Spleen (tissue), 7 donors: ENCODE measurements at regions not wholly inside any gene's neighbourhood (a gene's known extent, or its start where the extent isn't known, plus 50 kb on each side); places are given as distances from the start of the nearest gene placed in this dataset.

ENCODE experiments used
- POLR2A ChIP-seq, 3 donors: fragments of 450-650 bp; IDR thresholded peaks; one replicate each; pipeline ENCODE4 v1.5.1; 2017; ENCODE audit warnings: antibody characterized with exemption in 3 of 3, mild to moderate bottlenecking in 1 of 3
- TF ChIP-seq, protein P1 (sequence below), 11 experiments: fragments of 200-600 bp in 7 of 11; fragments of 450-650 bp in 4 of 11; sonication (generic) in 4 of 11; IDR thresholded peaks in 8 of 11; conservative IDR thresholded peaks in 3 of 11; 1 replicate in 7 of 11; 2 replicates in 4 of 11; pipeline versions ENCODE4 v1.4.0 to v1.8.0; 2016 to 2021; ENCODE audit warnings: antibody characterized with exemption in 11 of 11, inconsistent platforms in 4 of 11, mild to moderate bottlenecking in 1 of 11
- donor health status: DM: no; HTN: no; CAD: no; lungs with moderate emphysema.
- donor health status: DM: no; HTN: no; CAD: no.
- donor health status: DM: no; HTN: no; CAD: no.

DNA sequence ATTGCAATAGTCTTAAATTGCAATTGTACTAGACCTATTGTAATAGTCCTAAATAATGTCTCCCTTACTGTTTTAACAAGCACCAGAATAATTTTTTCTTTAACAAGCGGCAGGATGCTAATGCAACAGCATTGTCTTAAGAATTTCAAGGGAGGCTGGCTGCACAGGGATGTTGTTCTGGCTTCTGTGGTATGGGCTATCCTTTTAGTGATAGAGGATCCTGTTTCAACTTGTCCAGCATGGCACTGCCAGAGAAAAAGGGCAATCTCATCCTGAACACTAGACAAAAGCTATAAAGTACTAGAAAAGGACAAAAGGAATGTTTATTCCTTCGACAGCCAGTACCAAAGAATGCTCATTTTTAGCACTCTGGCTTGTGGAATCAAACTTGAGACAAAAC lies 405.5 kb upstream of the ACTRT1 start:
- no peak for TF ChIP-seq POLR2A (IDR thresholded peaks at IDR 0.05)
- TF ChIP-seq, protein P1, sequence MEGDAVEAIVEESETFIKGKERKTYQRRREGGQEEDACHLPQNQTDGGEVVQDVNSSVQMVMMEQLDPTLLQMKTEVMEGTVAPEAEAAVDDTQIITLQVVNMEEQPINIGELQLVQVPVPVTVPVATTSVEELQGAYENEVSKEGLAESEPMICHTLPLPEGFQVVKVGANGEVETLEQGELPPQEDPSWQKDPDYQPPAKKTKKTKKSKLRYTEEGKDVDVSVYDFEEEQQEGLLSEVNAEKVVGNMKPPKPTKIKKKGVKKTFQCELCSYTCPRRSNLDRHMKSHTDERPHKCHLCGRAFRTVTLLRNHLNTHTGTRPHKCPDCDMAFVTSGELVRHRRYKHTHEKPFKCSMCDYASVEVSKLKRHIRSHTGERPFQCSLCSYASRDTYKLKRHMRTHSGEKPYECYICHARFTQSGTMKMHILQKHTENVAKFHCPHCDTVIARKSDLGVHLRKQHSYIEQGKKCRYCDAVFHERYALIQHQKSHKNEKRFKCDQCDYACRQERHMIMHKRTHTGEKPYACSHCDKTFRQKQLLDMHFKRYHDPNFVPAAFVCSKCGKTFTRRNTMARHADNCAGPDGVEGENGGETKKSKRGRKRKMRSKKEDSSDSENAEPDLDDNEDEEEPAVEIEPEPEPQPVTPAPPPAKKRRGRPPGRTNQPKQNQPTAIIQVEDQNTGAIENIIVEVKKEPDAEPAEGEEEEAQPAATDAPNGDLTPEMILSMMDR (IDR thresholded peaks at IDR 0.05 in 8 of 11, conservative IDR thresholded peaks at IDR 0.05 in 3 of 11): no peak
